ENCODE measurements at regions not wholly inside any gene's neighbourhood (a gene's known extent, or its start where the extent isn't known, plus 50 kb on each side); places are given as distances from the start of the nearest gene placed in this dataset.

DNA sequence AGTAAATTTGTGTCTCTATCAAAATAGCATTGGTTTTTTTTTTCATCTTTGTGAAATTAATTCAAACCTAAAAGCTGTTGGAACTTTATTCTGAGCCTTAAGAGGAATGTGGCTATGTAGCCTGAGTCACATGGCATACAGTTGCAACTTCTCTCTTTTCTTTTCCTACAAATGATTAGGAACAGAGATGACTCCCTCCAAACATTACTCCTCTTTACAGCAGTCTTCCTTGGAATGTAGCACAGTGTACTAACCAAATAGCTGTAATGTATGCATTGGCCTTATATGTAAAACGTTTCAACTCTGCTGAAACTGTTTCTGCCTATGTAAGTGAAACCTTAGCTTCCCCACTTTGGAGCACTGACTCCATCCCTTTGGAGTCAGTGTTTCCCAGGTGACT, 100.9 kb upstream of the MAP1B start:
- no peak for TF ChIP-seq CTCF (IDR thresholded peaks at IDR 0.05; ENCODE audit: insufficient read depth, missing control alignments)
- FAIRE-seq (peak; percentile 29), DNase-seq (ENCODE audit: insufficient read length, low spot score) (no peak)

GRCh38 chr5:72007336-72008111, 99.8 kb upstream of the MAP1B start:
- TF ChIP-seq CTCF (IDR thresholded peaks at IDR 0.05; ENCODE audit: insufficient read depth, missing control alignments): no peak
- DNase-seq (ENCODE audit: insufficient read length, low spot score) (no peak), FAIRE-seq (no peak)

DNA sequence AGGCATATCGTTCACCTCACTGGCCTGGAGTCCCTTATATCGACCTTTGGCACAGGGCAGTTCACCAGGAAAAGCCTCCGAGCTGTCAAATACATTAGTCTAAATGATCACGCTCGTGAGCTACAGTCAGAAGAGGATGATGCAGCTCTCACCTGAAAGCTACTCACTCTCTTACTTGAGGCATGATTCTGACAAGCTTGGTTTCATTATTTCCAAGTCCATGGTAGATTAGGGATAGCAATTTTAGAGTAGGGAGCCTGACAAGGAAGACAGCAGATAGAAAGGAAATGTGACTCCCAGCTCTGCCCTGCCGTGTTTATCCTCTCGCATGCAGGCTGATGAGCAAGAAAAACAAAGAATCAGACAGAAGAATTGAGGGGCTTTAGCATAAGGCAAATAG, 98.0 kb upstream of the MAP1B start:
- FAIRE-seq: peak; percentile 11
- TF ChIP-seq CTCF (IDR thresholded peaks at IDR 0.05; ENCODE audit: insufficient read depth, missing control alignments): no peak

GRCh38 chr5:72010430-72010829, 96.8 kb upstream of the MAP1B start:
- DNase-seq (ENCODE audit: insufficient read length, low spot score): no peak
- no peak for FAIRE-seq
- no peak for TF ChIP-seq CTCF (IDR thresholded peaks at IDR 0.05; ENCODE audit: insufficient read depth, missing control alignments)

More for the DNA sequence above, 98.0 kb upstream of the MAP1B start:
- no peak for DNase-seq (ENCODE audit: insufficient read length, low spot score)

- no peak for FAIRE-seq
- no peak for DNase-seq (ENCODE audit: insufficient read length, low spot score)
- no peak for TF ChIP-seq CTCF (IDR thresholded peaks at IDR 0.05; ENCODE audit: insufficient read depth, missing control alignments)
These were observed 94.4 kb upstream of the MAP1B start for GRCh38 chr5:72012906-72013305.

DNA sequence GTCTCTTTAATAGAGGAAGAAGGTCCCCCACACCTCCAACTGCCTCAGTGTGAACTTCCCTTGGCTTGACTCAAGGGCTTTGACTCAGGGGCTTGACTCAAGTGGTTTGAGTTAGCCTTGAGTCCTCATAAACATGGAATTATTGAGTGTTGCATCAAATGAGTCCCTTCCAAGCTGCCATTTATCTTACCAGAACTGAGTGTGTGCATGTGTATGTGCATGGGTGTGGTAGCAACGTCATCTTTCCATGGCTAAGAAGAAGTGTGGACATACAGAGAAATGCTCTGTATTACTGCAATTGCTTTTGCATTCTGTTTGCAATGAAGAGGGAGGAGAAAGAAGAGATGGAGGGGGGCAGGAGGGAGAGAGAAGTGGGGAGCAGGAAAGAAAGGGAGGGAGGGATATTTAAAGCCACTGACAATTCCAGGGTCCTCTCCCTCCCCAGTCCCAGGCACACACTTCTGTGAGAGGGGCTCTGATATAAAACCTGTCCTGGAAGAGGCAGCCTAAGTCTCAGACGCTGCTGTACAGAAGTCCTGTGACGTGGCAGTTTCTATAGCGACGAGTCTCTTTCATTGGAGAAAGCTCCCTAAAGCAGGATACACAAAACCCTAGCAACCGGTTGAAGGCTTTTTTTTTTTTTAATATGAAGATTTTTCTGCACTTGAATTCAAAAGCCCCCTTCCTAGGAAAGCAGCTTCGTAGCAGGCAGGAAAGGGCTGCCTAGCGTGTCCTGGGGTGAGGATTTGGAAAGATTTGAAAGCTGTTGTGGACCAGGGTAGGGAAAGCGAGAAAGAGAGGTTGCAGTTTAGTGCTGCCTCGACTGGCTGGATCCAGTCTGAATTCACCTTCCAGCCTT, 93.3 kb upstream of the MAP1B start:
- DNase-seq (ENCODE audit: insufficient read length, low spot score) (no peak), FAIRE-seq (no peak)
- no peak for TF ChIP-seq CTCF (IDR thresholded peaks at IDR 0.05; ENCODE audit: insufficient read depth, missing control alignments)
